ENCODE measurements at regions not wholly inside any gene's neighbourhood (a gene's known extent, or its start where the extent isn't known, plus 50 kb on each side); places are given as distances from the start of the nearest gene placed in this dataset.

- DNase-seq (ENCODE audit: low spot score) (no peak), ATAC-seq (ENCODE audit: low read depth) (no peak)
- Histone ChIP-seq H3K36me3 (ENCODE audit: low read depth) (no peaks in the 10 kb centered on the region), H3K4me3 (ENCODE audit: severe bottlenecking) (no peak overlapping the region), H3K4me1 (ENCODE audit: insufficient read depth, poor library complexity, severe bottlenecking) (no peaks in the 10 kb centered on the region), H3K27me3 (ENCODE audit: insufficient read depth, poor library complexity, severe bottlenecking) (no peaks in the 10 kb centered on the region), H3K27ac (ENCODE audit: poor library complexity, severe bottlenecking) (no peak overlapping the region), H3K9me3 (ENCODE audit: severe bottlenecking) (no peaks in the 10 kb centered on the region)
- no peak for TF ChIP-seq CTCF (IDR thresholded peaks at IDR 0.05; ENCODE audit: poor library complexity, severe bottlenecking)
Observed at GRCh38 chr7:42627101-42627500, 284.8 kb downstream of the C7orf25 start.

GRCh38 chr7:42625421-42625820 is 286.4 kb downstream of the C7orf25 start:
- TF ChIP-seq CTCF (IDR thresholded peaks at IDR 0.05; ENCODE audit: poor library complexity, severe bottlenecking), result no peak

GRCh38 chr7:42624471-42624870 is 287.4 kb downstream of the C7orf25 start:
- H3K4me3 ChIP-seq (ENCODE audit: severe bottlenecking), result no peak overlapping the region
- H3K27ac ChIP-seq (ENCODE audit: poor library complexity, severe bottlenecking), result no peak overlapping the region
- no peak for TF ChIP-seq CTCF (IDR thresholded peaks at IDR 0.05; ENCODE audit: poor library complexity, severe bottlenecking)
- no peaks in the 10 kb centered on the region for H3K9me3 ChIP-seq (ENCODE audit: severe bottlenecking)
- no peaks in the 10 kb centered on the region for H3K4me1 ChIP-seq (ENCODE audit: insufficient read depth, poor library complexity, severe bottlenecking)
- no peaks in the 10 kb centered on the region for H3K27me3 ChIP-seq (ENCODE audit: insufficient read depth, poor library complexity, severe bottlenecking)
- DNase-seq (ENCODE audit: low spot score), result no peak
- ATAC-seq (ENCODE audit: low read depth), result no peak
- H3K36me3 ChIP-seq (ENCODE audit: low read depth), result no peaks in the 10 kb centered on the region

More at GRCh38 chr7:42625421-42625820, 286.4 kb downstream of the C7orf25 start:
- no peak overlapping the region for H3K27ac ChIP-seq (ENCODE audit: poor library complexity, severe bottlenecking)
- ATAC-seq (ENCODE audit: low read depth) (no peak), DNase-seq (ENCODE audit: low spot score) (no peak)
- H3K9me3 ChIP-seq (ENCODE audit: severe bottlenecking), result no peaks in the 10 kb centered on the region
- no peaks in the 10 kb centered on the region for H3K27me3 ChIP-seq (ENCODE audit: insufficient read depth, poor library complexity, severe bottlenecking)
- no peak overlapping the region for H3K4me3 ChIP-seq (ENCODE audit: severe bottlenecking)
- no peaks in the 10 kb centered on the region for H3K4me1 ChIP-seq (ENCODE audit: insufficient read depth, poor library complexity, severe bottlenecking)
- no peaks in the 10 kb centered on the region for H3K36me3 ChIP-seq (ENCODE audit: low read depth)

GRCh38 chr7:42621543-42622219 is 290.2 kb downstream of the C7orf25 start:
- H3K4me1 ChIP-seq (ENCODE audit: insufficient read depth, poor library complexity, severe bottlenecking), result peaks cover 7% of the 10 kb centered on the region
- H3K9me3 ChIP-seq (ENCODE audit: severe bottlenecking), result no peaks in the 10 kb centered on the region
- DNase-seq (ENCODE audit: low spot score), result no peak
- no peaks in the 10 kb centered on the region for H3K36me3 ChIP-seq (ENCODE audit: low read depth)
- H3K27ac ChIP-seq (ENCODE audit: poor library complexity, severe bottlenecking), result no peak overlapping the region
- no peak for TF ChIP-seq CTCF (IDR thresholded peaks at IDR 0.05; ENCODE audit: poor library complexity, severe bottlenecking)
- no peak for ATAC-seq (ENCODE audit: low read depth)
- H3K27me3 ChIP-seq (ENCODE audit: insufficient read depth, poor library complexity, severe bottlenecking), result no peaks in the 10 kb centered on the region
- H3K4me3 ChIP-seq (ENCODE audit: severe bottlenecking), result no peak overlapping the region

- Histone ChIP-seq H3K4me3 (ENCODE audit: severe bottlenecking) (no peak overlapping the region), H3K36me3 (ENCODE audit: low read depth) (no peaks in the 10 kb centered on the region), H3K27me3 (ENCODE audit: insufficient read depth, poor library complexity, severe bottlenecking) (no peaks in the 10 kb centered on the region), H3K9me3 (ENCODE audit: severe bottlenecking) (no peaks in the 10 kb centered on the region), H3K27ac (ENCODE audit: poor library complexity, severe bottlenecking) (no peak overlapping the region), H3K4me1 (ENCODE audit: insufficient read depth, poor library complexity, severe bottlenecking) (peaks cover 7% of the 10 kb centered on the region)
- ATAC-seq (ENCODE audit: low read depth), result peak; percentile 25; the same call in 1 of the 3 replicates
- DNase-seq (ENCODE audit: low spot score), result no peak
- TF ChIP-seq CTCF (IDR thresholded peaks at IDR 0.05; ENCODE audit: poor library complexity, severe bottlenecking), result no peak
Observed at GRCh38 chr7:42618651-42619360, 293.1 kb downstream of the C7orf25 start.

Measured in RWPE2 (cell line).